GM23338 (cell line): ENCODE measurements at regions not wholly inside any gene's neighbourhood (a gene's known extent, or its start where the extent isn't known, plus 50 kb on each side); places are given as distances from the start of the nearest gene placed in this dataset.

ENCODE experiments used
- EZH2 ChIP-seq: fragments of 200-600 bp; sonication (generic); IDR thresholded peaks from one replicate; pipeline ENCODE4 v1.8.0; 2017; ENCODE audit warnings: antibody characterized with exemption, mild to moderate bottlenecking, low read depth; ENCODE audit not compliant: unreplicated experiment
- POLR2AphosphoS5 ChIP-seq: IDR thresholded peaks from 2 replicates; pipeline ENCODE4 v1.6.1; 2016; ENCODE audit warnings: antibody characterized with exemption, low read depth
- ZNF462 ChIP-seq: fragments of 250-450 bp; sonication (Bioruptor Pico); IDR thresholded peaks from 2 replicates; pipeline ENCODE4 v1.5.0; 2020; ENCODE audit warnings: mild to moderate bottlenecking, moderate library complexity
- TF ChIP-seq, protein P1 (sequence below), 2 experiments: fragments of 200-600 bp in 1 of 2; sonication (generic) in 1 of 2; conservative IDR thresholded peaks; 2 replicates each; pipeline versions ENCODE4 v1.5.1 to v1.6.1; 2016 to 2017; ENCODE audit warnings: antibody characterized with exemption in 2 of 2, low read depth in 2 of 2, mild to moderate bottlenecking in 2 of 2, moderate library complexity in 1 of 2
- TF ChIP-seq, protein P2 (sequence below): IDR thresholded peaks from one replicate; pipeline ENCODE4 v1.6.1; 2018; ENCODE audit warnings: antibody characterized with exemption; ENCODE audit not compliant: unreplicated experiment

DNA sequence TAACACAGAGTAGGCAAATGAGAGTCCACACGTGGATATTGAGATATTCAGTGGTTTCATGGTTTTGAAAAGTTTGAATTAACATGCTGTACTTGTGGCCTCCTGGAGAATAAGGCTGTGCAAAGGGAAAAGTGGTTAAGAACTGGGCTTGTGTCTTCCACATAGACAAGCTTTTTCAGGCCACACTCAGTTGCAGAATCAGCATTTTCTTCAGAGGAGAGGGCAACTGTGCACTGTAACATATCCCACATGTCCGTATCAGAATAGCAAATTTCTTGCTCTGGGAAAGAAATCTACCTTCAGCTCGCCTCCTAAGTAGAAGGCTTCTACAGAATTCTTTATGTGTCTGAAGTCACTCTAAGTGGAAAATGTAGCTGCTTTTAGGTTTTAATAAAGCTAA lies 84.9 kb downstream of the ZC3H11B start:
- TF ChIP-seq, protein P1, sequence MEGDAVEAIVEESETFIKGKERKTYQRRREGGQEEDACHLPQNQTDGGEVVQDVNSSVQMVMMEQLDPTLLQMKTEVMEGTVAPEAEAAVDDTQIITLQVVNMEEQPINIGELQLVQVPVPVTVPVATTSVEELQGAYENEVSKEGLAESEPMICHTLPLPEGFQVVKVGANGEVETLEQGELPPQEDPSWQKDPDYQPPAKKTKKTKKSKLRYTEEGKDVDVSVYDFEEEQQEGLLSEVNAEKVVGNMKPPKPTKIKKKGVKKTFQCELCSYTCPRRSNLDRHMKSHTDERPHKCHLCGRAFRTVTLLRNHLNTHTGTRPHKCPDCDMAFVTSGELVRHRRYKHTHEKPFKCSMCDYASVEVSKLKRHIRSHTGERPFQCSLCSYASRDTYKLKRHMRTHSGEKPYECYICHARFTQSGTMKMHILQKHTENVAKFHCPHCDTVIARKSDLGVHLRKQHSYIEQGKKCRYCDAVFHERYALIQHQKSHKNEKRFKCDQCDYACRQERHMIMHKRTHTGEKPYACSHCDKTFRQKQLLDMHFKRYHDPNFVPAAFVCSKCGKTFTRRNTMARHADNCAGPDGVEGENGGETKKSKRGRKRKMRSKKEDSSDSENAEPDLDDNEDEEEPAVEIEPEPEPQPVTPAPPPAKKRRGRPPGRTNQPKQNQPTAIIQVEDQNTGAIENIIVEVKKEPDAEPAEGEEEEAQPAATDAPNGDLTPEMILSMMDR (conservative IDR thresholded peaks at IDR 0.05; ENCODE audit: low read depth in 2 of 2): no peak
- TF ChIP-seq POLR2AphosphoS5: no peak
- TF ChIP-seq, protein P2, sequence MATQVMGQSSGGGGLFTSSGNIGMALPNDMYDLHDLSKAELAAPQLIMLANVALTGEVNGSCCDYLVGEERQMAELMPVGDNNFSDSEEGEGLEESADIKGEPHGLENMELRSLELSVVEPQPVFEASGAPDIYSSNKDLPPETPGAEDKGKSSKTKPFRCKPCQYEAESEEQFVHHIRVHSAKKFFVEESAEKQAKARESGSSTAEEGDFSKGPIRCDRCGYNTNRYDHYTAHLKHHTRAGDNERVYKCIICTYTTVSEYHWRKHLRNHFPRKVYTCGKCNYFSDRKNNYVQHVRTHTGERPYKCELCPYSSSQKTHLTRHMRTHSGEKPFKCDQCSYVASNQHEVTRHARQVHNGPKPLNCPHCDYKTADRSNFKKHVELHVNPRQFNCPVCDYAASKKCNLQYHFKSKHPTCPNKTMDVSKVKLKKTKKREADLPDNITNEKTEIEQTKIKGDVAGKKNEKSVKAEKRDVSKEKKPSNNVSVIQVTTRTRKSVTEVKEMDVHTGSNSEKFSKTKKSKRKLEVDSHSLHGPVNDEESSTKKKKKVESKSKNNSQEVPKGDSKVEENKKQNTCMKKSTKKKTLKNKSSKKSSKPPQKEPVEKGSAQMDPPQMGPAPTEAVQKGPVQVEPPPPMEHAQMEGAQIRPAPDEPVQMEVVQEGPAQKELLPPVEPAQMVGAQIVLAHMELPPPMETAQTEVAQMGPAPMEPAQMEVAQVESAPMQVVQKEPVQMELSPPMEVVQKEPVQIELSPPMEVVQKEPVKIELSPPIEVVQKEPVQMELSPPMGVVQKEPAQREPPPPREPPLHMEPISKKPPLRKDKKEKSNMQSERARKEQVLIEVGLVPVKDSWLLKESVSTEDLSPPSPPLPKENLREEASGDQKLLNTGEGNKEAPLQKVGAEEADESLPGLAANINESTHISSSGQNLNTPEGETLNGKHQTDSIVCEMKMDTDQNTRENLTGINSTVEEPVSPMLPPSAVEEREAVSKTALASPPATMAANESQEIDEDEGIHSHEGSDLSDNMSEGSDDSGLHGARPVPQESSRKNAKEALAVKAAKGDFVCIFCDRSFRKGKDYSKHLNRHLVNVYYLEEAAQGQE: no peak
- TF ChIP-seq EZH2: no peak
- no peak for TF ChIP-seq ZNF462 (CRISPR knock-in tag)
